GM21825 (cell line): ENCODE measurements at regions not wholly inside any gene's neighbourhood (a gene's known extent, or its start where the extent isn't known, plus 50 kb on each side); places are given as distances from the start of the nearest gene placed in this dataset.

ENCODE experiments used
- ATAC-seq: cut with Tn5 transposase; IDR thresholded peaks from one replicate; pipeline ENCODE4 v1.9.1; 2021; ENCODE audit warnings: mild to moderate bottlenecking, moderate library complexity; ENCODE audit not compliant: unreplicated experiment

DNA sequence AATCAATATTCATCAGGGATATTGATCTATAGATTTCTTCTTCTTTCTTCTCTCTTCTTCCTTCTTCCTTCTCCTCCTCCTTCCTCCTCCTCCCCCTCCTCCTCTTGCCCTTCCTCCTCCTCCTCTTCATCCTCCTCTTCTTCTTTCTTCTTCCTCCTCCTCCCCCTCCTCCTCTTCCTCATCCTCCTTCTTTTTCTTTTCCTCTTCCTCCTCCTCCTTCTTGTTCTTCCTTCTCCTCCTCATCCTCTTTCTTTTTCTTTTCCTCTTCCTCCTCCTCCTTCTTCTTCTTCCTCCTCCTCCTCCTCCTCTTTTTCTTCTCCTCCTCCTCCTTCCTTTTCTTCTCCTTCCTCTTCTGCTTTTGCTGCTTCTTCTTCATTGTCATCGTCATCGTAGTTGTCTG, 52.4 kb upstream of the SERINC1 start:
- ATAC-seq = no peak

DNA sequence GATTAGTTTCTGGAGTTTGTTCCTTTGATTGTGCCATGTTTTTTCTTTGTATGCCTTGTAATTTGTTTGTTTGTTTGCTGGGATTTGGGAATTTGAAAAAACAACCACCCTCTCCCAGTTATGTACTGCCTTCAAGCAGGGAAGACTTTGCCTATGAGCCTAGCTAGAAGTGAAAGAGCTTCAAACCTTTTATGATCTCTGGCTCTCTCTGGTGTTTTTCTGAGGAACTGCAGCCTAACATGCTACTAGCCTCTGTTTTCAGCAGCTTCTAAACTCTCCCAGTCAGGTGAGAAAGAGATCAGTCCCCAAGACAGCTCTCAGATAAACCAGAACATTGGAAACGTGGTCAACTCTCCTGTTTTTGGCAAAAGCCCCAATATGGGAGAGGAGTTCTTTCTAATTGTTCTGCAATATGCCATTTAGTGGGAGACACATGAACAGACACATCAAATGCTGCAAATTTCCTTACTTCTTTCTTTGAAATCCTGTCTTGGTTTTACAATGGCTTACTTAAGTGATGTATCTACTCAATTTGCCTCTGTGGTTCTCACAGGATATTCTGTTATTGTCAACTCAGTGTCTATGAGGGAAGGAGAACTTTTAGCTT, 58.9 kb upstream of the SERINC1 start:
- ATAC-seq = peak; percentile 96

DNA sequence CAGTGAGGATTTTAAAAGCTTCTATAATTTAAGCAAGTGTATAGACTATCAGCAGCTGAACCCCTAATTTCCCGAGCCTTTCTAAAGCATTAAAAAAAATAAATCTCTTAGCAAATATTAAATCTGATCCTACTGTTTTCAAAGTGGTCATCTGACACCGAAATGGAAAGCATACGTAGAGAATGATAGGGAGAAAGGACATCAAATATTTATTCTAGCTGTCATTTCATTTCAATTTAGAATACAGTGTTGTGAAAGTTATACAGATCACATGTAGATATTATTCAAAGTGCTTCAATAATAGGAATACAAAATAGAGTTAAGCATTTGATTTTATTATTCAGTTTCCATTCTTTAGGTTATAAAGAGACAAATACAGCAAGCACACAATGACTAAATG, 61.9 kb upstream of the PKIB start:
- ATAC-seq = no peak

GRCh38 chr6:122548820-122549219, 61.4 kb upstream of the PKIB start:
- ATAC-seq = no peak

- ATAC-seq = no peak
Observed at GRCh38 chr6:122553697-122554096, 56.5 kb upstream of the PKIB start.

GRCh38 chr6:122555561-122555960, 54.6 kb upstream of the PKIB start:
- no peak for ATAC-seq

GRCh38 chr6:122558080-122558479, 52.1 kb upstream of the PKIB start:
- no peak for ATAC-seq
